PC-3 (cell line): ENCODE measurements at regions not wholly inside any gene's neighbourhood (a gene's known extent, or its start where the extent isn't known, plus 50 kb on each side); places are given as distances from the start of the nearest gene placed in this dataset.

ENCODE experiments used
- ATAC-seq: fragments of 200-7000 bp; cut with Tn5 transposase; 2 replicates; pipeline ENCODE4 v1.9.1; 2020; ENCODE audit warnings: mild to moderate bottlenecking, moderate library complexity
- BruUV-seq: library from RNA; stranded (reverse); fragments of 400-500 nt; replicated peaks from 2 replicates; lab custom pipeline; 2021; lab: Mats Ljungman, UMichigan
- CTCF ChIA-PET: fragments of 300-600 bp; sonication (Branson Sonifier 250); formaldehyde crosslinking; loops from one replicate; lab custom pipeline; 2022; ENCODE audit warnings: antibody characterized with exemption; lab: Charles Lee
- POLR2A ChIA-PET: fragments of 300-600 bp; sonication (Branson Sonifier 250); formaldehyde crosslinking; loops from one replicate; lab custom pipeline; 2022; ENCODE audit warnings: antibody characterized with exemption; ENCODE audit not compliant: unreplicated experiment; lab: Charles Lee
- DNase-seq: peaks from one replicate; pipeline ENCODE4 v3.0.0-alpha.2; 2015
- H2AFZ ChIP-seq: fragments of 300-600 bp; sonication (generic); 2 replicates; pipeline ENCODE4 v1.6.0; 2016; ENCODE audit warnings: antibody characterized with exemption, low read length
- H3F3A ChIP-seq: fragments of 300-600 bp; sonication (generic); one replicate; pipeline ENCODE4 v1.6.0; 2017; ENCODE audit warnings: antibody characterized with exemption, low read length, control low read depth, mild to moderate bottlenecking; ENCODE audit not compliant: unreplicated experiment
- H3K27ac ChIP-seq: fragments of 300-600 bp; sonication (generic); 2 replicates; pipeline ENCODE4 v1.5.1; 2016; ENCODE audit warnings: mild to moderate bottlenecking, low read length
- H3K27me3 ChIP-seq: fragments of 300-600 bp; sonication (generic); 2 replicates; pipeline ENCODE4 v1.6.1; 2016; ENCODE audit warnings: low read length, mixed read lengths
- H3K36me3 ChIP-seq: fragments of 300-600 bp; sonication (generic); 2 replicates; pipeline ENCODE4 v1.6.1; 2016; ENCODE audit warnings: low read depth, mixed run types, low read length, mixed read lengths
- H3K4me1 ChIP-seq: fragments of 300-600 bp; sonication (generic); 2 replicates; pipeline ENCODE4 v1.5.1; 2016; ENCODE audit warnings: low read length; ENCODE audit not compliant: insufficient read depth
- H3K4me2 ChIP-seq: fragments of 300-600 bp; sonication (generic); 2 replicates; pipeline ENCODE4 v1.6.0; 2016; ENCODE audit warnings: low read length
- H3K4me3 ChIP-seq: fragments of 300-600 bp; sonication (generic); 2 replicates; pipeline ENCODE4 v1.5.1; 2016; ENCODE audit warnings: mild to moderate bottlenecking, low read length, mixed read lengths
- H3K79me2 ChIP-seq: fragments of 300-600 bp; sonication (generic); 2 replicates; pipeline ENCODE4 v1.6.1; 2017; ENCODE audit warnings: low read length, mixed read lengths
- H3K9ac ChIP-seq: fragments of 300-600 bp; sonication (generic); 2 replicates; pipeline ENCODE4 v1.6.0; 2016; ENCODE audit warnings: mild to moderate bottlenecking, low read length
- H3K9me2 ChIP-seq: fragments of 300-600 bp; sonication (generic); replicated peaks from 2 replicates; pipeline ENCODE4 v1.6.1; 2016; ENCODE audit warnings: mixed run types, low read length, mixed read lengths
- H3K9me3 ChIP-seq: fragments of 300-600 bp; sonication (generic); 2 replicates; pipeline ENCODE4 v1.6.1; 2016; ENCODE audit warnings: low read length, mixed read lengths
- H4K20me1 ChIP-seq: fragments of 300-600 bp; sonication (generic); 2 replicates; pipeline ENCODE4 v1.6.1; 2016; ENCODE audit warnings: low read length, mixed read lengths
- CTCF ChIP-seq: fragments of 300-600 bp; sonication (generic); conservative IDR thresholded peaks from 2 replicates; pipeline ENCODE4 v1.5.1; 2017; ENCODE audit warnings: antibody characterized with exemption, low read depth, mild to moderate bottlenecking, low read length
- EZH2 ChIP-seq: fragments of 300-600 bp; sonication (generic); IDR thresholded peaks from one replicate; pipeline ENCODE4 v1.6.1; 2017; ENCODE audit warnings: antibody characterized with exemption, mild to moderate bottlenecking, low read length; ENCODE audit not compliant: unreplicated experiment
- EZH2phosphoT487 ChIP-seq: fragments of 300-600 bp; sonication (generic); IDR thresholded peaks from 2 replicates; pipeline ENCODE4 v1.6.1; 2018; ENCODE audit warnings: mild to moderate bottlenecking, antibody characterized with exemption, low read length, borderline replicate concordance
- intact Hi-C: fragments of 100-400 bp; cut with micrococcal nuclease; formaldehyde crosslinking; loops from 2 replicates; pipeline ENCODE4 v1.9.0; 2023

- intact Hi-C loops: no loop called here
- no peak for DNase-seq
- Histone ChIP-seq H3K79me2 (no peaks in the 10 kb centered on the region), H3K27me3 (peaks cover 64% of the 10 kb centered on the region), H3K9ac (no peak overlapping the region), H2AFZ (no peak overlapping the region), H4K20me1 (no peaks in the 10 kb centered on the region), H3K9me2 (no peaks in the 10 kb centered on the region), H3K4me2 (no peak overlapping the region), H3K27ac (no peak overlapping the region), H3K36me3 (no peaks in the 10 kb centered on the region), H3K4me3 (no peak overlapping the region), H3K4me1 (no peaks in the 10 kb centered on the region), H3K9me3 (no peaks in the 10 kb centered on the region), H3F3A (no peaks in the 10 kb centered on the region)
- BruUV-seq: no TSS peak
- no peak for ATAC-seq
- TF ChIP-seq EZH2 (no peak), CTCF (no peak), EZH2phosphoT487 (no peak)
- CTCF ChIA-PET: no interaction called here
- POLR2A ChIA-PET: no interaction called here
Observed at GRCh38 chr17:12222392-12222791, 201.7 kb downstream of the MAP2K4 start.

- Histone ChIP-seq H3K27ac (no peak overlapping the region), H3K27me3 (peaks cover 40% of the 10 kb centered on the region), H3K4me3 (no peak overlapping the region), H3K4me2 (no peak overlapping the region), H3F3A (no peaks in the 10 kb centered on the region), H3K9me3 (no peaks in the 10 kb centered on the region), H4K20me1 (no peaks in the 10 kb centered on the region), H3K79me2 (no peaks in the 10 kb centered on the region), H3K9ac (no peak overlapping the region), H3K9me2 (no peaks in the 10 kb centered on the region), H2AFZ (no peak overlapping the region), H3K36me3 (no peaks in the 10 kb centered on the region), H3K4me1 (no peaks in the 10 kb centered on the region)
- ATAC-seq (no peak), DNase-seq (no peak)
- CTCF ChIA-PET: no interaction called here
- intact Hi-C loops: no loop called here
- BruUV-seq: no TSS peak
- POLR2A ChIA-PET: no interaction called here
- TF ChIP-seq EZH2: no peak
- TF ChIP-seq CTCF: no peak
- TF ChIP-seq EZH2phosphoT487: no peak
Observed at GRCh38 chr17:12227547-12227946, 206.9 kb downstream of the MAP2K4 start.

- H3K36me3 ChIP-seq: no peaks in the 10 kb centered on the region
- H2AFZ ChIP-seq: no peak overlapping the region
- H4K20me1 ChIP-seq: no peaks in the 10 kb centered on the region
- no peak overlapping the region for H3K9ac ChIP-seq
- H3K9me2 ChIP-seq: no peaks in the 10 kb centered on the region
- H3F3A ChIP-seq: no peaks in the 10 kb centered on the region
- H3K4me2 ChIP-seq: no peak overlapping the region
- ChIA-PET CTCF (no interaction called here), POLR2A (no interaction called here)
- H3K27ac ChIP-seq: no peak overlapping the region
- intact Hi-C loops: no loop called here
- TF ChIP-seq EZH2 (no peak), CTCF (no peak), EZH2phosphoT487 (no peak)
- peaks cover 32% of the 10 kb centered on the region for H3K27me3 ChIP-seq
- DNase-seq (no peak), ATAC-seq (no peak)
- no peaks in the 10 kb centered on the region for H3K79me2 ChIP-seq
- no peaks in the 10 kb centered on the region for H3K4me1 ChIP-seq
- H3K4me3 ChIP-seq: no peak overlapping the region
- H3K9me3 ChIP-seq: no peaks in the 10 kb centered on the region
- no TSS peak for BruUV-seq
Observed at GRCh38 chr17:12229335-12229734, 208.7 kb downstream of the MAP2K4 start.
